Activated CD4-positive, alpha-beta memory T cell treated with anti-CD3 and anti-CD28 coated beads for 36 hours (primary cell): ENCODE measurements at regions not wholly inside any gene's neighbourhood (a gene's known extent, or its start where the extent isn't known, plus 50 kb on each side); places are given as distances from the start of the nearest gene placed in this dataset.
"Not testable (repeated sequence)": the region's sequence is repeated elsewhere in the genome, so short reads cannot be mapped to it uniquely, and the experiment has no call there.

ENCODE experiments used
- CTCF ChIA-PET: fragments of 350-600 bp; sonication (Branson Sonifier 250); formaldehyde crosslinking; loops from one replicate; lab custom pipeline; 2021; ENCODE audit warnings: antibody characterized with exemption, inconsistent platforms; lab: Charles Lee
- POLR2A ChIA-PET: fragments of 350-600 bp; sonication (Branson Sonifier 250); formaldehyde crosslinking; loops from one replicate; lab custom pipeline; 2021; ENCODE audit warnings: antibody characterized with exemption; lab: Charles Lee
- DNase-seq: peaks from one replicate; pipeline ENCODE4 v3.0.0-alpha.2; 2020
- H3K27ac Mint-ChIP-seq: one replicate; pipeline ENCODE4 v1.8.0; 2021; ENCODE audit warnings: mixed read lengths
- H3K27me3 Mint-ChIP-seq: one replicate; pipeline ENCODE4 v1.8.0; 2021; ENCODE audit warnings: mixed read lengths
- H3K36me3 Mint-ChIP-seq: one replicate; pipeline ENCODE4 v1.8.0; 2021; ENCODE audit warnings: mixed read lengths
- H3K4me1 Mint-ChIP-seq: one replicate; pipeline ENCODE4 v1.8.0; 2021; ENCODE audit warnings: low read depth, mixed read lengths
- H3K4me3 Mint-ChIP-seq: one replicate; pipeline ENCODE4 v1.8.0; 2021; ENCODE audit warnings: mild to moderate bottlenecking, mixed read lengths
- H3K9me3 Mint-ChIP-seq: one replicate; pipeline ENCODE4 v1.8.0; 2021; ENCODE audit warnings: mixed read lengths
- intact Hi-C: fragments of 100-400 bp; cut with micrococcal nuclease; formaldehyde crosslinking; loops from one replicate; pipeline ENCODE4 v1.15.1; 2023

DNA sequence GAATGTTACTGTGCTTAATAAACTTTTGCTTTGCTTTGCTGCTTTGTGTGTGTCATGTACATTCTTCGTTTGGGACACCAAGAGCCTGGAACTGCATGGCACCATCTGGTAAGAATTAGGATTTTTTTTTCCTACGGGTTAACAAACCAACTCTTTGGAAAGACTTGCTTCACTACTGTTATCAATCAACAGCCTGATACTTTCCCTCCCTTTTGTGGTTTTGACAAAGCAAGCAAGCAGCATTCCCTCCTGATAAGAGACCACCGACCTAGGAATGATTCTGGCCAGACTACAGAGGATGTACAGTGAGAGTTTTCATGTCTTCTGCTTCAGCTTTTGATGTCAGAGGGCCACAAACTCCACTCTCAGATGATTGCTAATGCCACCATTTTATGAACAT is 237.5 kb downstream of the FAM72C start:
- intact Hi-C loops, POLR2A ChIA-PET, H3K4me3 Mint-ChIP-seq, H3K27ac Mint-ChIP-seq, H3K9me3 Mint-ChIP-seq, H3K4me1 Mint-ChIP-seq, H3K36me3 Mint-ChIP-seq, CTCF ChIA-PET, DNase-seq: not testable (repeated sequence)
- peaks cover 47% of the 10 kb centered on the region for H3K27me3 Mint-ChIP-seq

DNA sequence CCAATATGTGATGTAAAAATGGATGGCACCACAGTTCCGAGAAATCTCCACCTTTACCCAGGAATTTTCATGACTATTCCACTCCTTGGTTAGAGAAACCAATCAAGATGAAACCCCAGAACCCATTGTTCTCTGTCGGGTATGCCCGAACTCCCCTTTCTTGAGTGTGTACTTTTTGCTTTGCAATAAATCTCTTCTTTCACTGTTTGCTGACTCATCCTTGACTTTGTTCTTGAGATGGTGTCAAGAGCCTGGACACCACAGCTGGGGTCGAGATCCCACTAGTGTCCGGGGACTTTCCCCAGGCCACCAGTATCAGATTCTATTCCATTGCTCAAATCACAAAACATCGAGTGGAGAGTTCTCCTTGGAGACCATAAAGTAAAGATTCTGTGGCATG is 240.9 kb downstream of the FAM72C start:
- POLR2A ChIA-PET, intact Hi-C loops, H3K27ac Mint-ChIP-seq, H3K4me3 Mint-ChIP-seq, H3K36me3 Mint-ChIP-seq, CTCF ChIA-PET, H3K4me1 Mint-ChIP-seq, H3K9me3 Mint-ChIP-seq, DNase-seq: not testable (repeated sequence)
- H3K27me3 Mint-ChIP-seq: peaks cover 43% of the 10 kb centered on the region

DNA sequence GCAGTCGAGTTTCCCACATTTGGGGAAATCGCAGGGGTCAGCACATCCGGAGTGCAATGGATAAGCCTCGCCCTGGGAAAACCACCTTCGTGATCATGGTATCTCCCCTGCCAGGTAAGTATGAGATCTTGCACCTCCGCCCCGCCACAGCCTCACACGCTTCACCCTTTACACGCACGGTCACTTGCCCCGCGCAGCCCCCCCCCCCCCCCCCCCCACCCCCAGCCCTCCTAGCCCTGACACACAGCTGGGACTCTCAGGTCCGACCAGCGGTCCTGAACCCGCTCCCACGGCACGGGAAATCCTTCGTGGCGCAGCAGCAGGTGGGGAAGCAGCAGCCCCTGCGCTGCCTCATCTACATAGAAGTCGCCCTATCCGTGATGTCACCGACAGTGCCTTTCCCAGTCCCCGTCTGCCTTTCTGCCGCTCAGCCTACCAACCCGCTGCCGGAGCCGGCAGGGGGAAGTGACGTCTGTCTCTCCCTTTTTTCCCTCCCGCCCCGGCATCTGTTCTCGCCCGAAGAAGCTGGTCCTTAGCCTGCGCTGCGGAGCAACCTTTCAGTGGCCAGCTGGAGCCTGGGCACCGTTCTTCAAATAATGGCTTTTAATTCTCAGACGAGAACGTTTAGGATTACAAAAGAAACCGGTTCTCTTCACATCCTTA is 242.2 kb downstream of the FAM72C start:
- intact Hi-C loops, H3K4me1 Mint-ChIP-seq, CTCF ChIA-PET, H3K9me3 Mint-ChIP-seq, H3K36me3 Mint-ChIP-seq, POLR2A ChIA-PET: not testable (repeated sequence)
- Mint-ChIP-seq H3K4me3 (peak overlapping the region; percentile 41), H3K27ac (peak overlapping the region; percentile 92), H3K27me3 (peaks cover 36% of the 10 kb centered on the region)
- peak; percentile 53 for DNase-seq

DNA sequence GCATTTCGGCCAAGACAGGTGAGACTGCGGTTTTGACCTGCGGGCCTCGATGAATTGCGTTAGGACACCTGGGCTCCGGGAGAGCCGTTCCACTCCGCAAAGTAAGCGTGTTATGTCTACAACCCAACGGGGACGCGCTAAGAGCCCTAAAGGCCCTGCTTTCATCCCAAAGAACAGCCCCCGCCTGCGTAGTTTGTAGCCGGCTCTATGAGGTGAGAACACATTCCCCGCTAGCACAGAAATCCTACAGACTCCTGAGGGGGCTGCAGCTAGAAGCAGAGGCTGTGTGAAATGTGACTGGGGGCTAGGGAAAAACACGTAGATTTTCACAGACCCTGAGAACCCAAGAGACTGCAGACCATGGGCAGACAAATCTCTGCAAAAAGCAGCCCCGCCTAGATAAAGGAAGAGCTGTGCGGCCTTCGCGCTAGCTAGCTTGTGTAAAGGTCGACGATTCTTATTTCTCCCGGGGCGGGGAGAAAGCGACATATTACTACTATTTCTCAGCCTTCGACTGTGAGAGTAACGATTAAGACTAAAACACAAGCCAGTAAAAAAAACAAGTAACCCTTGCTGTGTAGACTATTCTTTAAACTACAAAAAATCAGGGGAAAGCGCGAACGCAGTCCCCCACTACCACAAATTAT is 242.9 kb downstream of the FAM72C start:
- POLR2A ChIA-PET, H3K36me3 Mint-ChIP-seq, DNase-seq, H3K9me3 Mint-ChIP-seq, H3K4me1 Mint-ChIP-seq, CTCF ChIA-PET, intact Hi-C loops, H3K4me3 Mint-ChIP-seq: not testable (repeated sequence)
- Mint-ChIP-seq H3K27ac (peak overlapping the region; percentile 92), H3K27me3 (peaks cover 34% of the 10 kb centered on the region)

DNA sequence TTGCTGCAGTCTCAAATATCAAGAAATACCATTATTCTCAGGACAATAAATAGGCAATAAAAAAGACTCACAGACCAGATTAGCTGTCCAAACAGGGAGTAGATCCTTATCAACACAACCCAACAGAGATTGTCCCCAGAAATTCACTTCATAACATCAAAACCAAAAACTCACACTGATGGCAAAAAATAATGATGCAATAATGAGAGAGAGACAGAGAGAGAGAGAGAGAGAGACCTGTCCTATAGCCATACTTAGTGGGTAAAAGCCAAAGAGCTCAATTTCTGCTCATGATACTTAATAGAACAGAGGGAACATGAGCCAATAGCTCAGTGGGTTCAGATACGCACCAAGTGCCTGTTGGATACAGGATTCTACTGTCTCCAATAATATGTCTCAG is 244.5 kb downstream of the FAM72C start:
- peaks cover 3% of the 10 kb centered on the region for H3K4me1 Mint-ChIP-seq
- H3K36me3 Mint-ChIP-seq: no peaks in the 10 kb centered on the region
- intact Hi-C loops: no loop called here
- no peak for DNase-seq
- H3K4me3 Mint-ChIP-seq: no peak overlapping the region
- H3K9me3 Mint-ChIP-seq: no peaks in the 10 kb centered on the region
- H3K27me3 Mint-ChIP-seq: peaks cover 30% of the 10 kb centered on the region
- ChIA-PET CTCF (no interaction called here), POLR2A (no interaction called here)
- H3K27ac Mint-ChIP-seq: no peak overlapping the region

DNA sequence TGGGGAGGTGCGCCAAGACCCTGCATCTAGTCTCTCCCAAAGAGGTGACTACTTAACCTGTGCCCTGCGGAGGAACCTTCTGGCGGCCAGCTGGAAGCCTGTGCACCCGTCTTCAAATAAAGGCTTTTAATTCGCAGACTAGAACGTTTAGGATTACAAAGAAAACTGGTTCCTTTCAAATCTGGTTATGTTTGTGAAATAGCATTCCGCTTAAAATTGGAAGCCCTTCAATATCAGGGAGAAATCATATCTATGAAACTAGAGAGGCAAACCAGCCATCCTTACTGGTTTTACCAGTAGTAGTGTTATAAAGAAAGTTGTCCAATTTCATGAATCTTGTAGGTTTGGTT is 250.8 kb downstream of the FAM72C start:
- Mint-ChIP-seq H3K4me3 (peak overlapping the region; percentile 36), H3K9me3 (no peaks in the 10 kb centered on the region), H3K4me1 (peaks cover 4% of the 10 kb centered on the region), H3K36me3 (no peaks in the 10 kb centered on the region), H3K27ac (no peak overlapping the region), H3K27me3 (peaks cover 39% of the 10 kb centered on the region)
- CTCF ChIA-PET: no interaction called here
- DNase-seq: no peak
- intact Hi-C loops: no loop called here
- POLR2A ChIA-PET: no interaction called here

DNA sequence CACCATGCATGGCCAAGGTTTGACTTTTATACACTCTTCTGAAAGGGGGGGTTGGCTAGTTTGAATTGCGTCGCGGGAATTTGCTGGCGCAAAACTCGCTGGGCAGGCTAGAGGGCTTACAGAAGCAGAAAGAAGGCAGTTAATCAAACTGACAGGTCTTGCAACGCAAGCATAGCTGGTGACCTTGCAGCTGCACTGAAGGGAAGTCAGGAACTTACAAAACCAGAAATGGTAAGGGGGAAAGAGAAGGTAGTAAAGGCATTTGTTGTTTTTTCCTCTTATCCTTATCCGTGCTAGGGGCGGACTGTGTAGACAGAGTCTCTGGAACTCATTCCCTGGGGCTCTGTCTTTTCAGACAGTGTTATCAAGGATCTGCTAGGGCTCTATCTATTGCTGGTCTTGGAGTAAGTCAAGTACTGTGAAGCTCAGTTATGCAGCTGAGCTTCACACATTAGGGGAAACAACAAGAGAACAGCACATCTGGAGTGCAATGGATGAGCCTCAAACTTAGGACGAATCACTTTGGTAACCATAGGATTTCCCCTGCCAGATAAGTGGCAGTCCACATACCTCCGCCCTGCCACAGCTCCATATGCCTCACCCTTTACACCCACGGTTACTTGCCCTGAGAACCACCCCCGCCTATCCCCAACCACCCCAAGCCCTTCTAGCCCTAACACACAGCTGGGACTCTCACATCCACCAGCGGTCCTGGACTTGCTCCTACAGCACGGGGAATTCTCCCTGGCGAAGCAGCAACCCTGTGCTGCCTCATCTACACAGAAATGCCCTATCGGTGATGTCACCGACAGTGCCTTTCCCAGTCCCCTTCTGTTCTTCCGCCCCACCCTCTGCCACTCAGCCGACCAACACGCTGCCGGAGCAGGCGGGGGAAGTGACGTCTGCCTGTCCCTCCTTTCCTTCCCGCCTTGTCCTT is 251.4 kb downstream of the FAM72C start:
- POLR2A ChIA-PET: no interaction called here
- no peaks in the 10 kb centered on the region for H3K9me3 Mint-ChIP-seq
- CTCF ChIA-PET: no interaction called here
- H3K27ac Mint-ChIP-seq: peak overlapping the region; percentile 60
- peaks cover 39% of the 10 kb centered on the region for H3K27me3 Mint-ChIP-seq
- DNase-seq: peak; percentile 55
- H3K4me1 Mint-ChIP-seq: peaks cover 4% of the 10 kb centered on the region
- H3K4me3 Mint-ChIP-seq: peak overlapping the region; percentile 36
- intact Hi-C loops: no loop called here
- no peaks in the 10 kb centered on the region for H3K36me3 Mint-ChIP-seq

DNA sequence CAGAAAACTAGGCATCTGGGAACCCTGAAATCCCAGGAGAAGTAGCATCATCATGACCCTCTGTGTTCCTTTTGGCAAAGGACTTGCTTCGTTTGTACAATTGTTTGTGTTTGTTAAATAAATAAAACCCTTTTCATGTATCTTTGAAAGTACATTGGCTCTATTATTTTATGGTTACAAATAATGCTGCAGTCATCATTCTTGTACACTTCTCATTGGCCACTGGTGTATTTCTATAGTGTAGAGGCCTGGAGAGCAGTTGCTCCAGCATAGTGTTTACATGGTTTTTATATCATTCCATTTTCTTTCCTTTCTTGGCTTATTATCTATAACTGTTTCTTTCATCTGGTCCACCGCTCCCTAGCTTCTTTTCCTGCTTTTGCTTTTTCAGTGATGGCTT is 253.3 kb downstream of the FAM72C start:
- Mint-ChIP-seq H3K4me3 (no peak overlapping the region), H3K4me1 (peaks cover 4% of the 10 kb centered on the region), H3K27me3 (peaks cover 38% of the 10 kb centered on the region), H3K27ac (no peak overlapping the region), H3K36me3 (no peaks in the 10 kb centered on the region), H3K9me3 (no peaks in the 10 kb centered on the region)
- DNase-seq: no peak
- POLR2A ChIA-PET: no interaction called here
- CTCF ChIA-PET: no interaction called here
- intact Hi-C loops: no loop called here

DNA sequence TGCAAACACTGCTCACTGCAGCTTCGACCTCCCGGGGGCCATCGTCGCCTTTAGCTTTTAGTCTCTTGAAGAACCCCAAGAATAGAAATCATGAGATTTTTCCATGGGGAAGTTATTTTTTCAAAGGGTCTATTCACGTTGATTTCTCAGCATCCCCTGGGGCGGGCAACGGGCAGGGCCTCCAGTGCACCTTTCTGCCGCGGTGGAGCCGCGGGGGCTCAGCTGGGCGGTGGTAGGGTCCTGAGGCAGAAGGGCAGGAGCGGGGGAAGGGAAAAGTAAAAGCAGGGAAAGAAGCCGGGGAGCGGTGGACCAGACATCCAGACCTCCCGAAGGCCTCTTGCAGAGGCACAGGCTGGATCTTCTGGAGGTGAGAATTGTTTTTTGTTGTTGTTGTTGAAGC is 253.8 kb downstream of the FAM72C start:
- no peaks in the 10 kb centered on the region for H3K36me3 Mint-ChIP-seq
- no peak overlapping the region for H3K27ac Mint-ChIP-seq
- ChIA-PET CTCF (no interaction called here), POLR2A (no interaction called here)
- intact Hi-C loops: no loop called here
- DNase-seq: no peak
- H3K4me1 Mint-ChIP-seq: peaks cover 4% of the 10 kb centered on the region
- H3K4me3 Mint-ChIP-seq: no peak overlapping the region
- no peaks in the 10 kb centered on the region for H3K9me3 Mint-ChIP-seq
- peaks cover 35% of the 10 kb centered on the region for H3K27me3 Mint-ChIP-seq

DNA sequence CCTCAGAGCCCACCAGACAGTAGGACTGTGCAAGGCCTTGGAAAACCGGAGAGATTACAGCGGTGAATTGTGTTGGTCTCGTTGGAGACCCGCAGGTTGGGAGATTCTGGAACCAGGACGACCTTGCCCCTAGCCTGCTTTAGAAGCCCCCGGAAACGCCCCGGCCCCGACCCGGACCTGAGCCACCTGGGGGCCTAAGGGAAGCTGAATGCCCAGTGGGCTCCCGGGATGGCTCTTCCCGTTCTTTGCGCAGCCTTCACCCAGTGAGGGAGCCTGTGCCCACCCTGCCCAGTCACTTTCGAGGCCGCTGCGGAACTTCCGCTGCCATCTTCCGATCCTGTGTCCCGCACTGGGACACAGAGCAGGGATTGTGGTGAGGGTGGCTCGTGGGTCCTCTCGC is 254.4 kb downstream of the FAM72C start:
- H3K27me3 Mint-ChIP-seq: peaks cover 35% of the 10 kb centered on the region
- ChIA-PET POLR2A (no interaction called here), CTCF (no interaction called here)
- intact Hi-C loops: no loop called here
- no peak overlapping the region for H3K4me3 Mint-ChIP-seq
- H3K9me3 Mint-ChIP-seq: no peaks in the 10 kb centered on the region
- DNase-seq: no peak
- peaks cover 4% of the 10 kb centered on the region for H3K4me1 Mint-ChIP-seq
- no peak overlapping the region for H3K27ac Mint-ChIP-seq
- no peaks in the 10 kb centered on the region for H3K36me3 Mint-ChIP-seq

DNA sequence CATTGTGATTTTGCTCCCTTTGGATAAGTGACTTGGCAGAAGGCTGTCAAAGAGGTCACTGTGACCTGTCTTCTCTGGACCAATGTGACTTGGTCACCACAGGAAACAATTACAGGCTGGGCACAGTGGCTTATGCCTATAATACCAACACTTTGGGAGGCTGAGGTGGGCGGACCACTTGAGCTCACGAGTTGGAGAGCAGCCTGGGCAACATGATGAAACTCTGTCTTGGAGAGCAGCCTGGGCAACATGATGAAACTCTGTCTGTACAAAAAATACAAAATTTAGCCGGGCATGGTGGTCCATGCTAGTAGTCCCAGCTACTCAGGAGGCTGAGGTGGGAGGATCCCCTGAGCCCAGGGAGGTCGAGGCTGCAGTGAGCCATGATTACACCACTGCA is 256.9 kb downstream of the FAM72C start:
- H3K27me3 Mint-ChIP-seq: peaks cover 26% of the 10 kb centered on the region
- DNase-seq, H3K9me3 Mint-ChIP-seq, POLR2A ChIA-PET, H3K4me1 Mint-ChIP-seq, H3K4me3 Mint-ChIP-seq, intact Hi-C loops, H3K36me3 Mint-ChIP-seq, CTCF ChIA-PET, H3K27ac Mint-ChIP-seq: not testable (repeated sequence)

DNA sequence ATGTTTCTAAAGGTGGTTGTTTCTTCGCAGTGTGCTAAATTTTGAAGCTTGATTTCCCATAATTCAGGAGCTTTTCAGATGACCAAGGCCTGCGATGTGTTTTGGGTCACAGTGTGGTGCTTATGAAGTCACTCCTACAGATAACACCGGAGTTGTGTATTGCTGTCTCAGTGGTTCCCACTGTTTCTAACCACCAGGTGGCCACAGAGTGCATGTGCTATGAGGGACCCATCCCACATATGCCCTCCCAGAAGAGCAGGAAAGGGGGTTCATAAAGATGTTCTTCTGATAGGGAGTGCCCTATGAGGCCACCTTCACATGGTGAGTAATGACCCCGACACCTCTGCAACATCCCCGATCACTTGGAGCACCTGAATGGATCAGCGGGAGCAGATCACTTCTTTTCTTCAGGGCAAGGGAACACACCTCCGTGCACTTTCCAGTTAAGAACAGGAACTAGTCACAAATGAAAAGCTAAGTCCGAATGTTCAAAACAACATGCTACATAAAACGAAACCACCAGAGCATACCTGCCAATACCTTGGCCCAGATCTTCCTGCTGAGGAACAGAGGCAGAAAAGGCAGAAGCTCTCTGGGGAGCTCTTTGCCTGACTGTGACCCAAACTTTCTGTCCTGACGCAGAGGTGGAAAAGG is 262.1 kb downstream of the FAM72C start:
- POLR2A ChIA-PET: not testable (repeated sequence)

More for the DNA sequence above, 262.1 kb downstream of the FAM72C start:
- H3K4me1 Mint-ChIP-seq, H3K4me3 Mint-ChIP-seq, H3K27ac Mint-ChIP-seq, intact Hi-C loops, H3K9me3 Mint-ChIP-seq, H3K36me3 Mint-ChIP-seq: not testable (repeated sequence)
- peaks cover 25% of the 10 kb centered on the region for H3K27me3 Mint-ChIP-seq
- DNase-seq: peak; percentile 31
- CTCF ChIA-PET: interaction anchor here (1.5 kb wide), 1 partner anchor 10 kb away, joined by 4 read pairs; no protein-coding TSS in a partner anchor
